Limb (tissue), 2 donors: ENCODE measurements at regions not wholly inside any gene's neighbourhood (a gene's known extent, or its start where the extent isn't known, plus 50 kb on each side); places are given as distances from the start of the nearest gene placed in this dataset.

Source experiments
- DNase-seq, 2 donors: peaks; one replicate each; pipeline ENCODE4 v3.0.0-alpha.2; 2016; ENCODE audit errors: extremely low spot score in 2 of 2

GRCh38 chr2:88283886-88284592 lies 113.9 kb downstream of the THNSL2 start:
- no peak for DNase-seq

GRCh38 chr2:88281302-88282217 lies 111.4 kb downstream of the THNSL2 start:
- DNase-seq, result no peak

DNA sequence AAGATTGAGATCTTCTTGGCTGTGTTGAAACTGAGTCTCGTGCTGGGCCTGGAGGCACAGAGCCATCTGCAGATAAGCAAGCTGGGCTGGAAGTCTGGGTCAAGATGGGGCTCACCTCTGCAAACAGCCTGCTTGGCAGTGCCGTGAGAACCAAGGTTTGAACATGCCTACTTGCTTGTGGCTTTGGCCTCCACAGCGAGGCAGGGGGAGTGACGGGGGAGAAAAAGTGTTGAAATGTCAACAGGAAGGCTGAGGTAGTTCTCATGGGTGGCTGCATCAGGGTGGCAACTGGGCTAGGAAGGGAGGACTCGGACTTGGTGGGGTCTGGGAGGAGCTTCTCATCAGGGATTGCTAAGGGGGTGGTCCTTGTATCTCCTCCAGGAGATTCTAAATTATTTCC lies 99.7 kb downstream of the THNSL2 start:
- DNase-seq, result no peak

GRCh38 chr2:88265352-88266303 lies 95.5 kb downstream of the THNSL2 start:
- no peak for DNase-seq

GRCh38 chr2:88263861-88264260 lies 93.7 kb downstream of the THNSL2 start:
- no peak for DNase-seq

DNA sequence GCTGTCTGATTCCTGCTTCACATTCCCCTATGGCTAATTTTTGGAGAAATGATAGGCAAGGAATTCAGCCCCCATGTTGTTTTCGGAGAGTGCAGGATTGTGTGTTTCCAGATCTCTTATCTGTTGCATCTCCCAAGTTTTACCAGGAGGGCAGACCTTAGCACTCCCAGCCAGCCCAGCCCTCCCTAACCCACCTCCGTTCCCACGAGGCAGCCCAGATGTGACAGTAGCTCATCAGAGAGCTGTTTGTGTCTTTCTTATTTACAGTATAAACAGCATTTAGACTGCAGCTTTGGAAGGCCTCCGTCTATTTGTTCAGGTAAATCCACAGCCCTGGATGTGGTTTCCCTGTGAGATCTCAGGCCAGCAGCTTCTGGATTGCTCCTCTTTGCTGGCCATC lies 91.6 kb downstream of the THNSL2 start:
- DNase-seq, result no peak

DNA sequence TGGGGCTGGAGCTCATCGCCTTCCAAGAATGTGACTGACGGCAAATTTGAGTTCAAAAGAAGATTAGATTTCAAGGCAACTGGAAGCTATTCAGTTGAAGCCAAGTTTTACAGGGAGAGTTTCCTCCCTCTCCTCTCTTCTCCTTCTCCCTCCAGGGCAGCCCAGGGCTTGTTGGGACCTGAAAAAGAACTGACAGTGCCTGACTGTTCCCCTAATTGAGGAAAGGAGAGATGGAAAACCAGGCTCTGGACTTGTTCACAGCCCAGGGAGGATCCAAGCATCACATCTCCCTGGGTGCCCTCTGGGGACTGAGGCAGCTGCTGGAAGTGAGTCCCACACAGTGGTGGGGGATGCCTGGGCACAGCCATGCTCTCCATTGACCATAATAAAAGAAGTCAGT lies 88.1 kb downstream of the THNSL2 start:
- no peak for DNase-seq

DNA sequence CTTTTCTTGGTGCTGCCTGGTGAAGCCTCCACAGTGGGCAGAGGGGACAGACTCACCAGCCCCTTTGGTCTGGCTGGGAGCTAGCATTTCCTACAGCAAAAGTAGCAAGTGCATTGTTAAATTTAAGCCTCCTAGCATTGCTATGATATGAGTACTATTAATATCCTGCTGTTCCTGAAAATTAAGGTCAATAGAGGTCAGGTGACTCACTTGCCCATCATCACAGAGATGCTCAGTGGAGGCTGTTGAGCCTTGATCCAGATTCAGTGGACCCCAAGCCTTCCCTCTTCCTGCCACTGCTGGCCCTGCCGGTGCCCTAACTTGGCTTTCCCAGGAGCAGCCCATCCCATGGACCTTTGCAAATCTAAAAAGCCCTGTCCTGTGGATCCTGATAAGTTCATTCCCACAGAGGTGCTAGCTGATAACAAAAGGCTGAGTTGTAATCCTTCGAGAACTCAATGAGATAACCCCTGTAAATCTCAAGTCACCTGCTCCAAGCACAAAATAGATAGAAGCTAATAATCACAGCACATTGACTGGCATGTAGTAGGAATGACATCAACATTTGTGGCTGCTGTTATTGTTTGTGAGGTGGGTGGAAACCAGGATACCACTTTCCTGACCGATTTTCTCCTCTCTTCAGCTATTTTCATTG lies 84.4 kb downstream of the THNSL2 start:
- DNase-seq, result no peak

DNA sequence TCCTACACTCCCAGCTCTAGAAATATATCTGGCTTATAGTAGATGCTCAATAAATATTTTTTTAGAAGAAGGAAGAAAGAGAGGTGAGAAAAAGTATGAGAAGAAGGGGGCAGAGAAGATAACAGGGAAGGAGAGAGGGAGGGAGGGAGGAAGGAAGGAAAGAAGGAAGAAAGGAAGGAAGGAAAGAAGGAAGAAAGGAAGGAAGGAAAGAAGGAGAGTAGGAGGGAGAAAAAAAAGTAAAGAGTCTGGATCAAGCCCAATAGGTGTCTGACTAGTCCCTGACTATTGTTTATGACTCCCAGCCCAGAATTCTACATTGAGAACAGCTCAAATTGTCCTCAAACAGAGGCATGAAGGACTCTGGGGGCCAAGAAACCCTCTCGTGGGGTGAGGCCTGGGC lies 83.9 kb downstream of the THNSL2 start:
- DNase-seq, result no peak

DNA sequence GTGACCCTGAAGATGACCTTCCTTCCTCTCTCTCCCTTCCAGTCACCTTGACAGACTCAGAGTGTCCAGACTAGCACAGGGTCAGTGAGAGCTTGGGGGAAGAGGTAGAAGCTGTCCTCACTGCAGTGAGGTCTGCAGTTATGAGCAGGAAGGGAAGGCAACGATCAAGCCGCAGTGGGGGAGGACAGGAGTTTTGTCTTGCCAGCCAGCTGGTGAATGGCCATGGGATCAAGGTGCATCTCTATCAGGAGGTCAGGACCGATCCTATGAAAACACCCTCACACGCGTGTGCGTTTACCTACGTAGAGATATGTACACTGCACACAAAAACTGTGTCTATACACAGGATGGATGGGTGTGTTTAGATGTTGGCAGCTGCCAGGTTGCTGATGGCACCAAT lies 83.2 kb downstream of the THNSL2 start:
- no peak for DNase-seq

DNA sequence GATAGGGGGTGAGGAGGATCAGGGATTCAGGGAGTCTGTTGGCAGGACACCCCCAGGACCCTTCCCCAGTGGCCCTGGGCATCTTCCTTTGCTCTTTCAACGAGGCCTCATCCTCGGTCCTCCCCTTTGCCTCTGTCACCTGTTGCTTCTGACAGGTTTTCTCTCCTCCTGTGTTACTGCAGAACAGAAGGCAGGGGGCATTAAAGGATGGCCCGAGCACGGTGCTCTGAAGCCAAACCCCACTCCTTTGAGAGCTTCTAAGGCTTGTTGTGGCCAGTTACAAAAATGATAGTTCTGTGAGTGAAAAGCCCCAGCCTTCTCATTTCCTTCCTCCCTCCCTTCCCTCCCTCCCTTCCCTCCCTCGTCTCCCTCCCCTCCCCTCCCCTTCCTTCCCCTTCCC lies 82.5 kb downstream of the THNSL2 start:
- DNase-seq, result no peak

DNA sequence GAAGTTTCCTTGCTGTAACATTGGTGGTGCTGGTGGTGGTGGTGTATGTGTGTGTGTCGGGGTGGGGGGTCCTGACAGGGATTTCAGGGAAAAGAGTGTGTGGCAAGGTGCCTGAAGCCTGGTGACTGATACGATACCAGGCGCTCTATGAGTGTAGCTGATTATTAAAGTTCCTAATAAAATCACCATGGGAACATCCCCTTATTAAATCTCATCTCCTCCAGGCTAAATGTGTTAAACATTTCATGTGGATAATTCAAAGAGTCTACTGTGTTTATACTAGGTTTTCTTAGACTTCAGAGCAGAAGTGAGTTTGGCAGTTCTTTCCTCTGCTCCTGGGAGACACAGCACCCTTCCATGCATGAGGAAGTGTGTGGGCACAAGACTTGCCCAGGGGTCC lies 82.0 kb downstream of the THNSL2 start:
- DNase-seq, result no peak

GRCh38 chr2:88250404-88250803 lies 80.3 kb downstream of the THNSL2 start:
- DNase-seq, result no peak

DNA sequence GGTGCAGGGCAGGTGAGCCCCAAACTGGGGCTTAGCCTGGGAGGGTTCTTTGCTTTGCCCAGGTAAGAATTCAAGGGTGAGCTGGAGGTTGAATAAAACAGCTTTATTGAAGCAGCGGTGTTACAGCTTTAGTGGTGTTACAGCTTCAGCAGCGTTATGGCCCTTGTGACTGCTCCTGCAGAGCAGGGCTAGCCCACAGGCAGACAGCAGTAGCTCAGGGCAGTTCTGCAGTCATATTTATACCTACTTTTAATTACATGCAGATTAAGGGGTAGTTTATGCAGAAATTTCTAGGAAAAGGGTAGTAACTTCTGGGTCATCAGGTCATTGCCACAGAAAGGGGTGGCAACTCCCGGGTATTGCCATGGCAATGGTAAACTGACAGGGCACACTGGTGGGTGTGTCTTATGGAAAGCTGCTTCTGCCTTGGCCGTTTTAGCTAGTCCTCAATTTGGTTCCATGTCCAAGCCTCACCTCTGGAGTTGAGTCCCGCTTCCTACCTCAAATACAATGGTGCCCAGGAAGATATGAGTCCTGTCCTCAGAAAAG lies 78.2 kb downstream of the THNSL2 start:
- no peak for DNase-seq

DNA sequence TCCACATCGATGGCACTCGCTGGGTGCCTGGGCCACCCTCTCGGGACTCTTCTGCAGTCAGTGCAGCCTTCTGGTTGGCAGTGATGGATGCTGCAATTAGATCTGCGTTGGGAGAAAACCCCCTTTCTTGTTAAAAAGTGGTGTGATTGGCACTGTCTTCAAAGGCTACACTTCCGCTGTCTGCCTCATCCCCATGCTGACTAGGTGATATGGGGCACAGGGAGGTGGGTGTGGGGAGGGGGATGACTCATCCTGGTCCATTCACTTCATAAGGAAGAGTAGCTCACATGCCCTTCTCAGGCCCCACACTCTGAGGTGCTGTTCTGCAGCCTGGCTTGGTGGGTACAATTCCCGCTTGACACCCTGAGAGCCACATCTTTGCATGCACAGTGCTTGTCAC lies 77.4 kb downstream of the THNSL2 start:
- no peak for DNase-seq

DNA sequence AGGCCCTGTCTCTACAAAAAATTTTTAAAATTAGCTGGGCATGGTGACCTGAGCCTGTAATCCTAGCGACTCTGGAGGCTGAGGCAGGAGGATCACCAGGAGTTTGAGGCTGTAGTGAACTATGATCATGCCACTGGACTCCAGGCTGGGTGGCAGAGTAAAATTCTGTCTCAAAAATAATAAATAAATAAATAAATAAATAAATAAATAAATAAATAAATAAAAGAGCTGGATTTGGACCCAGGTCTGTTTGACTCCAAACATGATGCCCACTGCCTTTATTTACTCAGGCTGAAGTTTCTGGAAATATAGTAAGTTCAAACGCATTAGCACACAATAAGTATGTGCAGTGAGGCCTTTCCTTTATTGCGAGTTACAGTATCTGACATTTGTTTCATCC lies 75.0 kb downstream of the THNSL2 start:
- DNase-seq, result no peak

DNA sequence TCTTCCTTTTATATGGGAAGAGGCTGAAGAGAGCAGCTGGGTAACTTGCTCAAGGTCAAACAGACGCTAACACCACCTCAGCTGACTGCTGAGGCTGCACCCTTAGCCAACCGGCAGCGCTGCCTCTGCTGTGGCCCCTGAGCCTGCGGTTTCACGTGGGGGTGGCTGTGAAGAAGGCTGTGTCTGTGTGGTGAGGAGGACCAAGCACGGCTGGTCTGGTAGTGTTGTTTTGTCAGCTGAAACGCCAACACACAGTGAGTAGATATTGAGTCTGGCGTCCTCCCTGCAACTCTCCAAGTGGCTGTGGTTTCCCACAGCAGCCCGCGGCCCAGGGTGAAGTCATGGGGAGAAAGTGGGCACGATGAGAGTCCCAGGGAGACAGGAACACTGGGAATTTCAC lies 69.6 kb downstream of the THNSL2 start:
- no peak for DNase-seq

- no peak for DNase-seq
These were observed 66.5 kb downstream of the THNSL2 start for GRCh38 chr2:88236666-88237065.
